Spleen (tissue), 11 donors: ENCODE measurements at regions not wholly inside any gene's neighbourhood (a gene's known extent, or its start where the extent isn't known, plus 50 kb on each side); places are given as distances from the start of the nearest gene placed in this dataset.

Source experiments
- DNase-seq: peaks from one replicate; pipeline ENCODE4 v3.0.0-alpha.2; 2020
- H3K27ac ChIP-seq, 8 donors: fragments of 200-600 bp; sonication (generic) in 7 of 8; 1 replicate in 4 of 8; 2 replicates in 4 of 8; pipeline versions ENCODE4 v1.5.0 to v1.8.0; 2016 to 2021; ENCODE audit warnings: inconsistent platforms in 4 of 8, mild to moderate bottlenecking in 4 of 8, moderate library complexity in 1 of 8
- H3K27me3 ChIP-seq, 7 donors: fragments of 200-600 bp; sonication (generic) in 6 of 7; replicated peaks in 1 of 7; 1 replicate in 4 of 7; 2 replicates in 3 of 7; pipeline versions ENCODE4 v1.5.0 to v1.8.0; 2016 to 2021; ENCODE audit warnings: inconsistent platforms in 3 of 7, mild to moderate bottlenecking in 1 of 7
- H3K36me3 ChIP-seq, 6 donors: fragments of 200-600 bp; sonication (generic) in 5 of 6; 1 replicate in 4 of 6; 2 replicates in 2 of 6; pipeline versions ENCODE4 v1.5.0 to v1.8.0; 2016 to 2021; ENCODE audit warnings: inconsistent platforms in 2 of 6
- H3K4me1 ChIP-seq, 6 donors: fragments of 200-600 bp; sonication (generic) in 5 of 6; 1 replicate in 3 of 6; 2 replicates in 3 of 6; pipeline versions ENCODE4 v1.5.0 to v1.8.0; 2016 to 2021; ENCODE audit warnings: inconsistent platforms in 3 of 6
- H3K4me3 ChIP-seq, 8 donors: fragments of 200-600 bp; sonication (generic) in 7 of 8; 1 replicate in 4 of 8; 2 replicates in 4 of 8; pipeline versions ENCODE4 v1.5.0 to v1.8.0; 2016 to 2021; ENCODE audit warnings: inconsistent platforms in 4 of 8, mild to moderate bottlenecking in 4 of 8, moderate library complexity in 2 of 8
- H3K9me3 ChIP-seq, 8 donors: fragments of 200-600 bp; sonication (generic) in 7 of 8; 1 replicate in 4 of 8; 2 replicates in 4 of 8; pipeline versions ENCODE4 v1.5.0 to v1.8.0; 2016 to 2021; ENCODE audit warnings: inconsistent platforms in 4 of 8
- CTCF ChIP-seq, 11 experiments: fragments of 200-600 bp in 7 of 11; fragments of 450-650 bp in 4 of 11; sonication (generic) in 4 of 11; IDR thresholded peaks in 8 of 11; conservative IDR thresholded peaks in 3 of 11; 1 replicate in 7 of 11; 2 replicates in 4 of 11; pipeline versions ENCODE4 v1.4.0 to v1.8.0; 2016 to 2021; ENCODE audit warnings: antibody characterized with exemption in 11 of 11, inconsistent platforms in 4 of 11, mild to moderate bottlenecking in 1 of 11
- POLR2A ChIP-seq, 3 donors: fragments of 450-650 bp; IDR thresholded peaks; one replicate each; pipeline ENCODE4 v1.5.1; 2017; ENCODE audit warnings: antibody characterized with exemption in 3 of 3, mild to moderate bottlenecking in 1 of 3
- POLR2AphosphoS5 ChIP-seq, 3 donors: sonication (generic); formaldehyde crosslinking; IDR thresholded peaks; one replicate each; pipeline ENCODE4 v1.5.1; 2017; ENCODE audit warnings: antibody characterized with exemption in 3 of 3
- WGBS, 5 donors: extraction: QIAGEN DNeasy Blood & Tissue Kit in 3 of 5; methylation state at CpG; one replicate each; pipeline versions ENCODE4 v1.1.5 to v1.1.7; 2013 to 2018; 5-methylcytosine and 5-hydroxymethylcytosine counted together
- intact Hi-C: fragments of 100-400 bp; cut with DNase I; formaldehyde crosslinking; loops from one replicate; pipeline ENCODE4 v1.15.0; 2023; ENCODE audit warnings: low total_unique reads
- donor health status: healthy with polysubstance abuse.
- donor health status: DM: no; HTN: no; CAD: no; lungs with moderate emphysema.
- donor health status: DM: no; HTN: no; CAD: no.
- donor health status: Bipolar disorder and iron deficiency.
- donor health status: healthy.
- donor health status: DM: no; HTN: no; CAD: no.
- donor health status: DM: yes; HTN: yes; CAD: no.

- TF ChIP-seq POLR2AphosphoS5 (IDR thresholded peaks at IDR 0.05) (no peak), CTCF (IDR thresholded peaks at IDR 0.05 in 8 of 11, conservative IDR thresholded peaks at IDR 0.05 in 3 of 11) (no peak), POLR2A (IDR thresholded peaks at IDR 0.05) (no peak)
- H3K4me3 ChIP-seq: no peak overlapping the region
- intact Hi-C loops: no loop called here
- H3K9me3 ChIP-seq: no peaks in the 10 kb centered on the region
- peaks cover 0 to 14% (median 0%) of the 10 kb centered on the region in 7 donors for H3K27me3 ChIP-seq
- no peak overlapping the region for H3K27ac ChIP-seq
- WGBS, 5 donors: 74 to 82% (median 81%) methylated on average over 6 of the region's 6 CpGs
- H3K4me1 ChIP-seq: no peaks in the 10 kb centered on the region
- H3K36me3 ChIP-seq: no peaks in the 10 kb centered on the region
- no peak for DNase-seq
These were observed 252.3 kb upstream of the FOXQ1 start for GRCh38 chr6:1059596-1059995.

- Histone ChIP-seq H3K27me3 (peaks cover 0 to 11% (median 0%) of the 10 kb centered on the region in 7 donors), H3K4me3 (no peak overlapping the region), H3K4me1 (no peaks in the 10 kb centered on the region), H3K27ac (no peak overlapping the region), H3K36me3 (no peaks in the 10 kb centered on the region), H3K9me3 (no peaks in the 10 kb centered on the region)
- WGBS, 5 donors: 76 to 85% (median 78%) methylated on average over 14 of the region's 14 CpGs
- no peak for TF ChIP-seq CTCF (IDR thresholded peaks at IDR 0.05 in 8 of 11, conservative IDR thresholded peaks at IDR 0.05 in 3 of 11)
- no peak for TF ChIP-seq POLR2AphosphoS5 (IDR thresholded peaks at IDR 0.05)
- TF ChIP-seq POLR2A (IDR thresholded peaks at IDR 0.05): no peak
- intact Hi-C loops: no loop called here
- no peak for DNase-seq
These were observed 254.3 kb upstream of the FOXQ1 start for GRCh38 chr6:1057490-1058135.

GRCh38 chr6:1055015-1055921 is 256.6 kb upstream of the FOXQ1 start:
- no peaks in the 10 kb centered on the region for H3K4me1 ChIP-seq
- H3K4me3 ChIP-seq: no peak overlapping the region
- H3K36me3 ChIP-seq: no peaks in the 10 kb centered on the region
- no peaks in the 10 kb centered on the region for H3K9me3 ChIP-seq
- TF ChIP-seq POLR2A (IDR thresholded peaks at IDR 0.05): no peak
- TF ChIP-seq POLR2AphosphoS5 (IDR thresholded peaks at IDR 0.05): no peak
- no peak for TF ChIP-seq CTCF (IDR thresholded peaks at IDR 0.05 in 8 of 11, conservative IDR thresholded peaks at IDR 0.05 in 3 of 11)
- DNase-seq: no peak
- H3K27ac ChIP-seq: no peak overlapping the region
- intact Hi-C loops: no loop called here
- WGBS, 5 donors: 73 to 81% (median 74%) methylated on average over 16 of the region's 16 CpGs
- H3K27me3 ChIP-seq: peaks cover 0 to 11% (median 0%) of the 10 kb centered on the region in 7 donors

- 79 to 91% (median 87%) methylated on average over 3 of the region's 3 CpGs for WGBS, 5 donors
- H3K36me3 ChIP-seq: no peaks in the 10 kb centered on the region
- peaks cover 0 to 11% (median 0%) of the 10 kb centered on the region in 7 donors for H3K27me3 ChIP-seq
- intact Hi-C loops: no loop called here
- H3K4me1 ChIP-seq: no peaks in the 10 kb centered on the region
- H3K4me3 ChIP-seq: no peak overlapping the region
- no peak for TF ChIP-seq POLR2A (IDR thresholded peaks at IDR 0.05)
- TF ChIP-seq CTCF (IDR thresholded peaks at IDR 0.05 in 8 of 11, conservative IDR thresholded peaks at IDR 0.05 in 3 of 11): no peak
- TF ChIP-seq POLR2AphosphoS5 (IDR thresholded peaks at IDR 0.05): no peak
- H3K9me3 ChIP-seq: no peaks in the 10 kb centered on the region
- DNase-seq: no peak
- no peak overlapping the region for H3K27ac ChIP-seq
These were observed 257.3 kb upstream of the FOXQ1 start for GRCh38 chr6:1054653-1055014.
